GM19351 (cell line): ENCODE measurements at regions not wholly inside any gene's neighbourhood (a gene's known extent, or its start where the extent isn't known, plus 50 kb on each side); places are given as distances from the start of the nearest gene placed in this dataset.
"Not testable (repeated sequence)": the region's sequence is repeated elsewhere in the genome, so short reads cannot be mapped to it uniquely, and the experiment has no call there.

ENCODE experiments used
- ATAC-seq: cut with Tn5 transposase; IDR thresholded peaks from one replicate; pipeline ENCODE4 v1.9.1; 2021; ENCODE audit warnings: mild to moderate bottlenecking, moderate library complexity; ENCODE audit not compliant: unreplicated experiment

- ATAC-seq = no peak
These were observed 233.5 kb upstream of the TMEM132C start for GRCh38 chr12:128033473-128033872.

GRCh38 chr12:128040971-128041370 lies 226.0 kb upstream of the TMEM132C start:
- no peak for ATAC-seq

- ATAC-seq = not testable (repeated sequence)
These were observed 224.7 kb upstream of the TMEM132C start for GRCh38 chr12:128042283-128042682.

GRCh38 chr12:128042825-128043224 lies 224.1 kb upstream of the TMEM132C start:
- no peak for ATAC-seq

- no peak for ATAC-seq
These were observed 223.7 kb upstream of the TMEM132C start for GRCh38 chr12:128043317-128043716.

- ATAC-seq = no peak
These were observed 219.5 kb upstream of the TMEM132C start for GRCh38 chr12:128047266-128048060.

GRCh38 chr12:128052331-128052730 lies 214.6 kb upstream of the TMEM132C start:
- ATAC-seq = no peak

- ATAC-seq = no peak
These were observed 214.2 kb upstream of the TMEM132C start for GRCh38 chr12:128052777-128053176.

GRCh38 chr12:128055567-128055966 lies 211.4 kb upstream of the TMEM132C start:
- no peak for ATAC-seq

GRCh38 chr12:128056136-128056801 lies 210.7 kb upstream of the TMEM132C start:
- no peak for ATAC-seq

- ATAC-seq = no peak
These were observed 209.4 kb upstream of the TMEM132C start for GRCh38 chr12:128057586-128057985.

GRCh38 chr12:128059621-128060370 lies 207.2 kb upstream of the TMEM132C start:
- ATAC-seq = no peak

- no peak for ATAC-seq
These were observed 198.8 kb upstream of the TMEM132C start for GRCh38 chr12:128068211-128068610.

- no peak for ATAC-seq
These were observed 197.5 kb upstream of the TMEM132C start for GRCh38 chr12:128069359-128069997.

- ATAC-seq = no peak
These were observed 193.0 kb upstream of the TMEM132C start for GRCh38 chr12:128073937-128074336.

GRCh38 chr12:128075332-128075731 lies 191.6 kb upstream of the TMEM132C start:
- ATAC-seq = no peak

GRCh38 chr12:128076188-128076587 lies 190.8 kb upstream of the TMEM132C start:
- no peak for ATAC-seq

GRCh38 chr12:128077211-128077916 lies 189.6 kb upstream of the TMEM132C start:
- ATAC-seq = no peak

- no peak for ATAC-seq
These were observed 189.1 kb upstream of the TMEM132C start for GRCh38 chr12:128077917-128078298.

GRCh38 chr12:128078301-128078971 lies 188.5 kb upstream of the TMEM132C start:
- no peak for ATAC-seq
